ENCODE measurements at regions not wholly inside any gene's neighbourhood (a gene's known extent, or its start where the extent isn't known, plus 50 kb on each side); places are given as distances from the start of the nearest gene placed in this dataset.

GRCh38 chr2:83470928-83471327 lies 988.2 kb downstream of the SUCLG1 start:
- Histone ChIP-seq H3K9me3 (no peaks in the 10 kb centered on the region), H3K4me3 (no peak overlapping the region), H3K27ac (no peak overlapping the region), H3K4me1 (no peaks in the 10 kb centered on the region), H3K36me3 (no peaks in the 10 kb centered on the region), H3K27me3 (no peaks in the 10 kb centered on the region)
- no peak for DNase-seq
- TF ChIP-seq, protein P1, sequence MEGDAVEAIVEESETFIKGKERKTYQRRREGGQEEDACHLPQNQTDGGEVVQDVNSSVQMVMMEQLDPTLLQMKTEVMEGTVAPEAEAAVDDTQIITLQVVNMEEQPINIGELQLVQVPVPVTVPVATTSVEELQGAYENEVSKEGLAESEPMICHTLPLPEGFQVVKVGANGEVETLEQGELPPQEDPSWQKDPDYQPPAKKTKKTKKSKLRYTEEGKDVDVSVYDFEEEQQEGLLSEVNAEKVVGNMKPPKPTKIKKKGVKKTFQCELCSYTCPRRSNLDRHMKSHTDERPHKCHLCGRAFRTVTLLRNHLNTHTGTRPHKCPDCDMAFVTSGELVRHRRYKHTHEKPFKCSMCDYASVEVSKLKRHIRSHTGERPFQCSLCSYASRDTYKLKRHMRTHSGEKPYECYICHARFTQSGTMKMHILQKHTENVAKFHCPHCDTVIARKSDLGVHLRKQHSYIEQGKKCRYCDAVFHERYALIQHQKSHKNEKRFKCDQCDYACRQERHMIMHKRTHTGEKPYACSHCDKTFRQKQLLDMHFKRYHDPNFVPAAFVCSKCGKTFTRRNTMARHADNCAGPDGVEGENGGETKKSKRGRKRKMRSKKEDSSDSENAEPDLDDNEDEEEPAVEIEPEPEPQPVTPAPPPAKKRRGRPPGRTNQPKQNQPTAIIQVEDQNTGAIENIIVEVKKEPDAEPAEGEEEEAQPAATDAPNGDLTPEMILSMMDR (IDR thresholded peaks at IDR 0.05), result no peak
- no peak for TF ChIP-seq POLR2A (IDR thresholded peaks at IDR 0.05)

- TF ChIP-seq POLR2A (IDR thresholded peaks at IDR 0.05), result no peak
- TF ChIP-seq, protein P1 (IDR thresholded peaks at IDR 0.05), result no peak
- H3K9me3 ChIP-seq, result no peaks in the 10 kb centered on the region
- H3K36me3 ChIP-seq, result no peaks in the 10 kb centered on the region
- H3K4me3 ChIP-seq, result no peak overlapping the region
- no peak overlapping the region for H3K27ac ChIP-seq
- no peaks in the 10 kb centered on the region for H3K4me1 ChIP-seq
- no peaks in the 10 kb centered on the region for H3K27me3 ChIP-seq
- no peak for DNase-seq
Observed at GRCh38 chr2:83464444-83464843, 994.6 kb downstream of the SUCLG1 start.

GRCh38 chr2:83462881-83463280 lies 996.2 kb downstream of the SUCLG1 start:
- no peak overlapping the region for H3K27ac ChIP-seq
- H3K36me3 ChIP-seq, result no peaks in the 10 kb centered on the region
- no peak for DNase-seq
- no peaks in the 10 kb centered on the region for H3K4me1 ChIP-seq
- no peak for TF ChIP-seq POLR2A (IDR thresholded peaks at IDR 0.05)
- TF ChIP-seq, protein P1 (IDR thresholded peaks at IDR 0.05), result no peak
- no peaks in the 10 kb centered on the region for H3K27me3 ChIP-seq
- no peak overlapping the region for H3K4me3 ChIP-seq
- H3K9me3 ChIP-seq, result no peaks in the 10 kb centered on the region

GRCh38 chr2:83461135-83461534 lies 997.9 kb downstream of the SUCLG1 start:
- H3K4me1 ChIP-seq, result no peaks in the 10 kb centered on the region
- DNase-seq, result no peak
- no peaks in the 10 kb centered on the region for H3K9me3 ChIP-seq
- H3K4me3 ChIP-seq, result no peak overlapping the region
- no peaks in the 10 kb centered on the region for H3K27me3 ChIP-seq
- H3K36me3 ChIP-seq, result no peaks in the 10 kb centered on the region
- TF ChIP-seq POLR2A (IDR thresholded peaks at IDR 0.05), result no peak
- TF ChIP-seq, protein P1 (IDR thresholded peaks at IDR 0.05), result no peak
- no peak overlapping the region for H3K27ac ChIP-seq

- H3K36me3 ChIP-seq, result no peaks in the 10 kb centered on the region
- no peak overlapping the region for H3K4me3 ChIP-seq
- no peak for TF ChIP-seq POLR2A (IDR thresholded peaks at IDR 0.05)
- TF ChIP-seq, protein P1 (IDR thresholded peaks at IDR 0.05), result no peak
- no peak overlapping the region for H3K27ac ChIP-seq
- no peak for DNase-seq
- H3K4me1 ChIP-seq, result no peaks in the 10 kb centered on the region
- no peaks in the 10 kb centered on the region for H3K9me3 ChIP-seq
- H3K27me3 ChIP-seq, result no peaks in the 10 kb centered on the region
Observed at GRCh38 chr2:83459456-83459855, 999.6 kb downstream of the SUCLG1 start.

- no peaks in the 10 kb centered on the region for H3K36me3 ChIP-seq
- H3K27ac ChIP-seq, result no peak overlapping the region
- H3K4me3 ChIP-seq, result no peak overlapping the region
- no peaks in the 10 kb centered on the region for H3K9me3 ChIP-seq
- H3K4me1 ChIP-seq, result no peaks in the 10 kb centered on the region
- DNase-seq, result no peak
- no peaks in the 10 kb centered on the region for H3K27me3 ChIP-seq
- TF ChIP-seq POLR2A (IDR thresholded peaks at IDR 0.05), result no peak
- TF ChIP-seq, protein P1 (IDR thresholded peaks at IDR 0.05), result no peak
Observed at GRCh38 chr2:83435989-83436388, 1023.1 kb downstream of the SUCLG1 start.
